ENCODE measurements at regions not wholly inside any gene's neighbourhood (a gene's known extent, or its start where the extent isn't known, plus 50 kb on each side); places are given as distances from the start of the nearest gene placed in this dataset.
A peak's percentile ranks its signal among the peaks of the same experiment; 100 is the strongest.

DNA sequence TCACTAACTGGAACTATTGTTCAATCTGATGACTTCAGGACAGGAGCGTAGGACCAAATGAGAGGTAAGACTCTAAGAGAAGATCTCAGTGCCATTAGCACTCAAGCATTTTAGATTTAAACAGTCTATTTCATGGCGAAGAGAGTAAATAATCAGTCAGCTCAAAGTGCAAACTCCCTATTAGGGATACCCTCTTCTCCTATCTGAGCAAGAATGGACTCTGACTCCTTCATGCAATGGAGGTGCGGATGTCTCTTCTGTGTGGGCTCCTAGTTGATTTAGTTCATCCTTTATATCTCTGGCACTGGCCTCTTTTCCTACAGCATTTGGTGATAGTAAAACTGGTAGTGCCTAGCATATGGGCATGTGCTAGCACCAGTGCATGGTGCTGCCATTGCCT lies 144.6 kb downstream of the SMC2 start:
- no peak overlapping the region for H2AFZ ChIP-seq (ENCODE audit: low read length)
- H3K27ac ChIP-seq (ENCODE audit: extremely low read length, insufficient read depth, low read length), result no peak overlapping the region
- H3K79me2 ChIP-seq (ENCODE audit: insufficient read depth, low read length), result no peaks in the 10 kb centered on the region
- BruUV-seq (replicated peaks), result no TSS peak
- H4K20me1 ChIP-seq (ENCODE audit: insufficient read depth, low read length), result no peaks in the 10 kb centered on the region
- no peak for TF ChIP-seq RBAK (CRISPR knock-in tag; IDR thresholded peaks at IDR 0.05)
- TF ChIP-seq HNF4A (CRISPR knock-in tag; IDR thresholded peaks at IDR 0.05), result peak; percentile 64
- no peak for TF ChIP-seq ZNF816 (CRISPR knock-in tag; IDR thresholded peaks at IDR 0.05; ENCODE audit: borderline replicate concordance)
- TF ChIP-seq ELF4 (CRISPR knock-in tag; IDR thresholded peaks at IDR 0.05; ENCODE audit: borderline replicate concordance), result no peak
- TF ChIP-seq SNAPC2 (CRISPR knock-in tag; IDR thresholded peaks at IDR 0.05), result no peak
- no peak for TF ChIP-seq TCF12 (IDR thresholded peaks at IDR 0.05)
- no peak for TF ChIP-seq TCF12 (CRISPR knock-in tag; IDR thresholded peaks at IDR 0.05)
- TF ChIP-seq, protein P1, sequence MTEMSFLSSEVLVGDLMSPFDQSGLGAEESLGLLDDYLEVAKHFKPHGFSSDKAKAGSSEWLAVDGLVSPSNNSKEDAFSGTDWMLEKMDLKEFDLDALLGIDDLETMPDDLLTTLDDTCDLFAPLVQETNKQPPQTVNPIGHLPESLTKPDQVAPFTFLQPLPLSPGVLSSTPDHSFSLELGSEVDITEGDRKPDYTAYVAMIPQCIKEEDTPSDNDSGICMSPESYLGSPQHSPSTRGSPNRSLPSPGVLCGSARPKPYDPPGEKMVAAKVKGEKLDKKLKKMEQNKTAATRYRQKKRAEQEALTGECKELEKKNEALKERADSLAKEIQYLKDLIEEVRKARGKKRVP (CRISPR knock-in tag; IDR thresholded peaks at IDR 0.05), result no peak
- no peak overlapping the region for H3K4me2 ChIP-seq (ENCODE audit: low read depth, low read length)
- WGBS (ENCODE audit: low lambda C conversion rate), result 7% methylated on average over 3 of the region's 3 CpGs
- H3K36me3 ChIP-seq (replicated peaks in 1 of 2; ENCODE audit: control insufficient read depth in 1 of 2, insufficient read depth in 2 of 2, low read length in 2 of 2), result no peaks in the 10 kb centered on the region
- ATAC-seq, result peak; percentile 77; the same call in 2 of the 3 replicates
- H3K9ac ChIP-seq (ENCODE audit: insufficient read depth, low read depth, low read length), result no peak overlapping the region
- intact Hi-C loops (cut with micrococcal nuclease; ENCODE audit: unreplicated experiment), result no loop called here
- no peak for FAIRE-seq
- peak; percentile 1 for DNase-seq (ENCODE audit: low spot score)
- in situ Hi-C loops (cut with HindIII; ENCODE audit: extremely low pct_ligation_motif_present, low pct_unique_long_range_greater_than_20kb), result no loop called here
- no peaks in the 10 kb centered on the region for H3K27me3 ChIP-seq (ENCODE audit: control insufficient read depth in 1 of 2, insufficient read depth in 2 of 2, low read length in 2 of 2)
- POLR2A ChIA-PET, result no interaction called here
- CTCF ChIA-PET (ENCODE audit: low intra/inter-chr PET ratio, low total read pairs), result no interaction called here
- H3K4me3 ChIP-seq (replicated peaks in 1 of 3; ENCODE audit: insufficient read depth in 1 of 3, low read depth in 2 of 3, low read length in 3 of 3), result no peak overlapping the region
- peaks cover 7% of the 10 kb centered on the region; the same call in 1 of the 2 replicates for H3K4me1 ChIP-seq (ENCODE audit: insufficient read depth, low read length)
- peaks cover 6% of the 10 kb centered on the region; the same call in 1 of the 2 replicates for H3K9me3 ChIP-seq (ENCODE audit: low read length)

DNA sequence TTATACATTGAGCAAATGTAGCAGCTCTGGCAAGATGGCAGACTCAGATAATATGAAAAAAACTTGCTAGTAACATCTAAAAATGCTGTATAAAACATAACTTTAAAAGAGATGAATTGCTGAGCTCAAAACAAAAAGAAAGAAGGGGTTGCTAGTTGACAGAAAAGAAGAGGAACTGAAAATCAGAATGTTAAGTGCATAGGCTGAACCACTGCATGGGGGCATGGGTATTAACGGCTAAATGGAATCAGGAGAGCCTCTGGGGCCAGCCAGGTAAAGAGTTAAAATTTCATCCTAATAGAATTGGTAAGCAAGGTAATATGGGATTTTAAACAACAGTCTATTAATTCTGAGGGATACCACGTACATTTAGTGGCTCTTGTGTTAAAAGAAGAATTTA lies 146.8 kb downstream of the SMC2 start:
- Histone ChIP-seq H3K79me2 (ENCODE audit: insufficient read depth, low read length) (no peaks in the 10 kb centered on the region), H3K27me3 (ENCODE audit: control insufficient read depth in 1 of 2, insufficient read depth in 2 of 2, low read length in 2 of 2) (no peaks in the 10 kb centered on the region), H4K20me1 (ENCODE audit: insufficient read depth, low read length) (no peaks in the 10 kb centered on the region), H3K4me1 (ENCODE audit: insufficient read depth, low read length) (peaks cover 7% of the 10 kb centered on the region; the same call in 1 of the 2 replicates), H3K36me3 (replicated peaks in 1 of 2; ENCODE audit: control insufficient read depth in 1 of 2, insufficient read depth in 2 of 2, low read length in 2 of 2) (no peaks in the 10 kb centered on the region), H3K27ac (ENCODE audit: extremely low read length, insufficient read depth, low read length) (no peak overlapping the region), H3K4me2 (ENCODE audit: low read depth, low read length) (no peak overlapping the region), H2AFZ (ENCODE audit: low read length) (no peak overlapping the region), H3K9me3 (ENCODE audit: low read length) (peaks cover 6% of the 10 kb centered on the region; the same call in 1 of the 2 replicates), H3K4me3 (replicated peaks in 1 of 3; ENCODE audit: insufficient read depth in 1 of 3, low read depth in 2 of 3, low read length in 3 of 3) (no peak overlapping the region), H3K9ac (ENCODE audit: insufficient read depth, low read depth, low read length) (no peak overlapping the region)
- FAIRE-seq (no peak), DNase-seq (ENCODE audit: low spot score) (no peak), ATAC-seq (no peak)
- WGBS (ENCODE audit: low lambda C conversion rate), result 4% methylated on average over 2 of the region's 2 CpGs
- CTCF ChIA-PET (ENCODE audit: low intra/inter-chr PET ratio, low total read pairs), result no interaction called here
- POLR2A ChIA-PET, result no interaction called here
- BruUV-seq (replicated peaks), result no TSS peak
- TF ChIP-seq FOSL2 (CRISPR knock-in tag; IDR thresholded peaks at IDR 0.05) (no peak), HNRNPUL1 (IDR thresholded peaks at IDR 0.05; ENCODE audit: low read depth, low read length) (no peak), MEF2D (CRISPR knock-in tag; IDR thresholded peaks at IDR 0.05) (no peak), ZBTB1 (CRISPR knock-in tag; IDR thresholded peaks at IDR 0.05; ENCODE audit: borderline replicate concordance) (no peak)
- in situ Hi-C loops (cut with HindIII; ENCODE audit: extremely low pct_ligation_motif_present, low pct_unique_long_range_greater_than_20kb), result no loop called here
- intact Hi-C loops (cut with micrococcal nuclease; ENCODE audit: unreplicated experiment), result loop anchor here (5.0 kb wide), 1 partner anchor 324 kb away; no protein-coding TSS in a partner anchor
